Activated CD4-positive, alpha-beta T cell treated with anti-CD3 and anti-CD28 coated beads, Interleukin-2, amount 10 ng/mL, durations not matched to agents 24 days and 14 days (primary cell): ENCODE measurements at regions not wholly inside any gene's neighbourhood (a gene's known extent, or its start where the extent isn't known, plus 50 kb on each side); places are given as distances from the start of the nearest gene placed in this dataset.

Source experiments
- DNase-seq: peaks from one replicate; pipeline ENCODE4 v3.0.0; 2022
- H3K27ac Mint-ChIP-seq: one replicate; pipeline ENCODE4 v1.8.0; 2022; ENCODE audit warnings: mild to moderate bottlenecking, mixed read lengths
- H3K27me3 Mint-ChIP-seq: one replicate; pipeline ENCODE4 v1.8.0; 2022; ENCODE audit warnings: mixed read lengths
- H3K36me3 Mint-ChIP-seq: one replicate; pipeline ENCODE4 v1.8.0; 2022; ENCODE audit warnings: low read depth, mild to moderate bottlenecking, mixed read lengths
- H3K4me1 Mint-ChIP-seq: one replicate; pipeline ENCODE4 v1.8.0; 2021; ENCODE audit warnings: mixed read lengths
- H3K4me3 Mint-ChIP-seq: one replicate; pipeline ENCODE4 v1.8.0; 2022; ENCODE audit warnings: mild to moderate bottlenecking, moderate library complexity, mixed read lengths
- H3K9me3 Mint-ChIP-seq: one replicate; pipeline ENCODE4 v1.8.0; 2021; ENCODE audit warnings: mixed read lengths
- intact Hi-C: fragments of 100-400 bp; cut with micrococcal nuclease; formaldehyde crosslinking; loops from one replicate; pipeline ENCODE4 v1.15.1; 2023

DNA sequence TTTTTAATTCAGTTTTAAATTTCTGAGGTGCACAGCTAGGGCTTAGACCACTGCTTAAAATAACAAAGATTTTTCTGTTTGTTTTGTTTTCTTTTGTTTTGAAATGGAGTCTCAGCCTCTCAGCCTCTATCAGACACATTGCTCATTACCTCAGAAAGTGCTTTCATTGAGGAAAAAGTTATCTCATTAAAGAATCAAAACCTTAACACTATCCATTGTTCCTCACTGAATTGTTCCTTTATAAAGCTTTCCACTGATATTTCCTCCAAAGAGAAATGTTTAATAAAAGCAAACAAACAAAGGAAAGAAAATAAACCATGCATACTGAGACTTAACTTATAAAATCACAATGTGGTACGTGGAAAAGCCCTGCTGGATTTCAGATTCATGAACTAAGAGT, 63.8 kb downstream of the SIPA1L2 start:
- DNase-seq: no peak
- H3K36me3 Mint-ChIP-seq: no peaks in the 10 kb centered on the region
- H3K9me3 Mint-ChIP-seq: no peaks in the 10 kb centered on the region
- intact Hi-C loops: no loop called here
- peaks cover 5% of the 10 kb centered on the region for H3K27me3 Mint-ChIP-seq
- peaks cover 4% of the 10 kb centered on the region for H3K4me1 Mint-ChIP-seq
- H3K4me3 Mint-ChIP-seq: no peak overlapping the region
- no peak overlapping the region for H3K27ac Mint-ChIP-seq

DNA sequence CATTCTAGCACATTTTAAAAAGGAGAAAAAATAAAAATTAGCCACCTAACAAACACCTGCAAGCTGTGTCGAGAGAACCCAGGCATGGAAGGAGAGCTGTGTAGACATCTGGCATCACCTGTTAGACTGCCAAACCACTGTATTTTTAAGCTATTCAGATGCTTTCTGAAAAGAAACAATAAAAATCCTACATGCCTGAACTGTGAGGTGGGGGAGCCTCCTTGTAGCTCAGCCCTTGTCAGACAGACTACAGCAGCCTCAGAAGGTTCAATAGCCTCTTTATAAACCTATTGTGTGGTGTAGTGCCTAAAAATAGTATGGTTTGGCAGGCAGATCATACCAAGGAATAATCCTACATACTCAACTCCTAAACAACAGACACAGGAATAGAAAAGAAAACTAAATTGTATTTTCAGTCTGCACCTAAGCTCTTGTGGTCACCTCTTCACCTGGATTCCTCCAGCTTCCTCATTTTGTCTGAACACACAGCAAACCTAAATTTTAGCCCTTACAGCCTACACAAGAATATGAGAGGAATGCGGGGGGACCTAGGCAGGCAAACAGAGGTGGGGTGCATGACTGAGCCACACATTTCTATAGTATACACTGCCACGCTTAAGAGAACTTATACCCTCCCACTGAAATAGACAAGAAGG, 67.0 kb downstream of the SIPA1L2 start:
- DNase-seq: no peak
- peaks cover 7% of the 10 kb centered on the region for H3K4me1 Mint-ChIP-seq
- H3K36me3 Mint-ChIP-seq: no peaks in the 10 kb centered on the region
- peaks cover 5% of the 10 kb centered on the region for H3K27me3 Mint-ChIP-seq
- no peaks in the 10 kb centered on the region for H3K9me3 Mint-ChIP-seq
- no peak overlapping the region for H3K27ac Mint-ChIP-seq
- intact Hi-C loops: no loop called here
- H3K4me3 Mint-ChIP-seq: no peak overlapping the region

DNA sequence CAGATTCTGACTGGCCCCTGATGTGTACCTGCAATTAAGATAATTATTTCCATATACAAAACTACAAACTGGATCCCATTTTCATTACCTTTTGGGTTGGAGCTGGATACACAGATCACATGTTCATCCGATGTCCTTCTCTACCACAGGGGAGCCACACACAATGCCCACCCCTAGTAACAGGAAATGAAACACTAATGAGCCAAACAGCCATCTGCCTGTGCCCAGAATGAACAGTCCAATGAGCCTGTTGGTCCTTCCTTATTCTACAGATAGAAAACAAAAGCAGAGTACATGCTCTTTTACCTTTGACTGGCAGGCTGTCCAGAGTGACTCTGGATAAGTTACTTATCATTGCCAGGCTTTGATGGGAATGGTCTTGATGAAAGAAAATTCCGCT, 68.6 kb downstream of the SIPA1L2 start:
- no peak overlapping the region for H3K27ac Mint-ChIP-seq

DNA sequence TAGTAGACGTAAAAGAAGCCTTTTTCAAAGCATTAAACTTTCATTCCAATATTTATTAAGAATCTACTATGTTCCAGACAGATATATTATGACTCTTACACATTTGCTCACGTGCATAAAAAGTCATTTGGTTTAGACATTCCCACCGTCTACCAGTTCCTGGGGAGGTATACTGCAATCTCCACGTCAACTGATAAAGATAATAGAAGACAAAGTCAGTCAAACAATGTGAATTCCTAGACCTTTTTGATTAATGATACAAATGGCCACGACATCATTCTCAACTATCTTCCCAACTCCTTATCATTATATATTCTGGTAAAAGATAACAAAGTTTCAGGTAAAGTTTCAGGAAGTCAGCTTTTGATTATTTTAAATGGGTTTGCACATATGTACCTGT, 69.0 kb downstream of the SIPA1L2 start:
- Mint-ChIP-seq H3K4me3 (no peak overlapping the region), H3K36me3 (no peaks in the 10 kb centered on the region), H3K27ac (no peak overlapping the region), H3K27me3 (peaks cover 9% of the 10 kb centered on the region), H3K9me3 (peaks cover 4% of the 10 kb centered on the region), H3K4me1 (peaks cover 11% of the 10 kb centered on the region)
- no peak for DNase-seq
- intact Hi-C loops: no loop called here

More for the DNA sequence above, 68.6 kb downstream of the SIPA1L2 start:
- Mint-ChIP-seq H3K4me1 (peaks cover 11% of the 10 kb centered on the region), H3K4me3 (no peak overlapping the region), H3K9me3 (peaks cover 4% of the 10 kb centered on the region), H3K36me3 (no peaks in the 10 kb centered on the region), H3K27me3 (peaks cover 7% of the 10 kb centered on the region)
- intact Hi-C loops: no loop called here
- DNase-seq: no peak

DNA sequence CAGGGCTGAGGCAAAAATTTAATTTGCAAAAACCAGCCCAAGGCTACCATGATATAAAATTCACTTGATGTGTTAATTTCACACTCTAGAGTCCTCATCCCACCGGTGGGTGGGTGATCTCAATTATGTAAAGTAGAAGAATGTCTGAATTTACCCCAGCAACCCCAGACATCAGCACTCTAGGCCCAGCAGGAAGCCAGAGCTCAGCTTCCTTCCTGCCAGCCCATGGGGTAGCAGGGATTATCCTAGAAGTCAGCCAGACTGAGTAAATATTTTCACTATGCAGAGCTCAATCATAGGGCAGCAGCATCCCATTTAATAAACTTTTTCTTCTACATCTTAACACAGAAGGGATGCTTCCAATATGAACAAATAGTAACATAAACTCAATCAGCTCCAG, 71.0 kb downstream of the SIPA1L2 start:
- H3K4me3 Mint-ChIP-seq: no peak overlapping the region
- peaks cover 4% of the 10 kb centered on the region for H3K9me3 Mint-ChIP-seq
- DNase-seq: no peak
- peaks cover 15% of the 10 kb centered on the region for H3K27me3 Mint-ChIP-seq
- H3K4me1 Mint-ChIP-seq: peaks cover 11% of the 10 kb centered on the region
- H3K36me3 Mint-ChIP-seq: no peaks in the 10 kb centered on the region
- intact Hi-C loops: no loop called here
- no peak overlapping the region for H3K27ac Mint-ChIP-seq

DNA sequence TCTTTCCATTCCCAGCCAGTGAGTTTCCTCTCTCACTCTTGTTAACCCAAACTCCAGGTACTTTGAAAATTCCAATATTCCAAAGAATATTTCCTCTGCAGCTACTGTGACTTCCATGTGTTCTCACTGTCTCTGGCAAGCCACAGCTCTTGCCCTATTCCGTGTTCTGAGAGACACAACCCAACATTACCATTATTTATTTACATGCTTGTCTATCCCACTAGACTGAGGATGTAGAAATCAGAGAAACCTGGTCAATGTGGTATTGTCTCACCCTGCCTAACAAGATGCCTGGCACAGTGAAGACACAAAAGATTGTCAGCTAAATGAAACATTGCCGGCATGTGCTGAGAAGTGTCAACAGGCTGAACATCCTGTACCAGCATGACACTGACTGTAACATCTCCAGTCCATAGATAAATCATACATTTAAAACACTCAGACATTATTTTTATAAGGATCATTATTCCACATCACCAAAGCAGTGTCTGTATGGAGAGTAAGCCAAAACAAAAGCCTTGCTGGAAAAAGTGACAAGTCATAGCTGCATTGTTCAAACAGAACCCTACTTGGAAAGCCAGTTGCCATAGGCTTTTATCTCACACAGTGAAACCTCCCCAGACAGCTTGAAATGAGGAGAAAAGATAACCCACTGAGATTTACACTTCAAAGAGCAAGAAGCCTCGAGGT, 72.3 kb downstream of the SIPA1L2 start:
- Mint-ChIP-seq H3K27ac (no peak overlapping the region), H3K36me3 (no peaks in the 10 kb centered on the region), H3K4me3 (no peak overlapping the region), H3K27me3 (peaks cover 14% of the 10 kb centered on the region), H3K9me3 (peaks cover 4% of the 10 kb centered on the region), H3K4me1 (peaks cover 11% of the 10 kb centered on the region)
- no peak for DNase-seq
- intact Hi-C loops: no loop called here

DNA sequence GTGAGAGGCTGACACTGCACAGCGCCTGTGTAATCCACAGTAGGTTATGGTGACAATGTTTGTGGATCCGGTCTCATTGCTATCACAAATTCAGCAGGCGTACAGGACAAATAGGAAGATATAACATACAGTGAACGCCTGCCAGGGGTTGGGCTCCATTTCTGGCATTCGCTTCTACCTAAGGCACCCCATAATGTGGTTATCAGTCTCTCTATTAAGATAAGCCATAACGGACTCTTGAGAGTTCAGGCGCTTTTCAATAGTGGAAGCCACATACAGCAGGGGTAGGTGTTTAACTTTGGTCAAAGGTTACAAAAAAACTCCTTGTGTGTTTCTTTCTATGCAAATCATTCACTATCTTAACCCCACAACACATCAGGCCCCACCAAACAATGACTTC, 72.8 kb downstream of the SIPA1L2 start:
- no peak overlapping the region for H3K27ac Mint-ChIP-seq
- DNase-seq: no peak
- peaks cover 11% of the 10 kb centered on the region for H3K4me1 Mint-ChIP-seq
- H3K27me3 Mint-ChIP-seq: peaks cover 12% of the 10 kb centered on the region
- intact Hi-C loops: no loop called here
- H3K4me3 Mint-ChIP-seq: no peak overlapping the region
- H3K36me3 Mint-ChIP-seq: no peaks in the 10 kb centered on the region
- H3K9me3 Mint-ChIP-seq: peaks cover 4% of the 10 kb centered on the region

DNA sequence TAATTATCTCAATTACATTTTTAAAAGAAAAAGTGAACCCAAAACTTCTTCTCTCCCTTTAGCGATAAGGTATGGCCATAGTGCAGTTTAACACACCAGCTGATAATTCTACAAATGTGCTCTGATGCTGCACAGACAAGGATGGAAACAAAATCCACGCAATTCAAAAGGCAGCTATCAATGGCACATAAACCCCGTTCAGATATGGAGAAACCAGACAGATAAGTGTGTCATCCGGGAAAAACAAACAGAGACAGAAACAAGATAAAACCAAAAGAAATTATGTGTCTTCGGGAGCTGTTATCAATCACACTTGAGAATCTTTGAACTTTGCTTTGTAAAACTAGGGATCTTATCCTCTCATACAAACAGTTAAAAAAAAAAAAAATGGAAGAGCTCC, 73.6 kb downstream of the SIPA1L2 start:
- Mint-ChIP-seq H3K27ac (no peak overlapping the region), H3K4me1 (peaks cover 11% of the 10 kb centered on the region), H3K27me3 (peaks cover 12% of the 10 kb centered on the region), H3K4me3 (no peak overlapping the region), H3K36me3 (no peaks in the 10 kb centered on the region), H3K9me3 (peaks cover 4% of the 10 kb centered on the region)
- intact Hi-C loops: no loop called here
- no peak for DNase-seq

DNA sequence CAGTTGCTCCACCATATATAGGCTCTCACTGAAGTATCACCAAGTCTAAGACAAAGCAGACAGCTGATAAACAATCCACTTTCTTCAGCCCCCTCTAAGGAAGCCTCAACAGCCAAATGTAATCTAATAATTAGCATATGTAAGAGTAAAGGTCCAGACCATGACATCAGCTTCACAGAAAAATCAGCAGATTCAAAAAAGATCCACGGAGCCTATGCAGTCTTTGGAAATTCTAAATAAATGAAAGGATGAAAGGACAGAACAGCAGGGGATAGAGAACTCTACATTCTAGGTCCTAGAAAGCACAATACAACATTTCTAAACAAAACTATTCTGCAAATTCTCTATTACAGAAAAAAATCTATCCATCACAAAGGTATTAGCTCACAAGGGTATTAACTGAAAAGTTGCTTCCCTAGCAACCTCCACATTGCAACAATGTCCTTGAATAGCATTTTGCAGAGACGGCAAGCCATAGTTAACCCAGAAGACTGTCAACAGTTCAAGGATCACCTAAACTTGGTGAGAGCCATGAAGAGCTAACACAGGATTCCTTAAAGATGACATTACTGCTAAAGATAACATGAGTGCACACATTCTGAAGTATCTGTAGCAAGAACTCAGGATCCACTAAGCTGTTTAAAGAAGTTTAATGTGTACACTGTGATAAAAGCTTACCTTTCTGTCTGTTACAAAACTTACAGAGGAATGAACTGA, 74.3 kb downstream of the SIPA1L2 start:
- peaks cover 4% of the 10 kb centered on the region for H3K9me3 Mint-ChIP-seq
- no peak overlapping the region for H3K27ac Mint-ChIP-seq
- H3K4me3 Mint-ChIP-seq: no peak overlapping the region
- intact Hi-C loops: no loop called here
- no peak for DNase-seq
- H3K4me1 Mint-ChIP-seq: peaks cover 11% of the 10 kb centered on the region
- no peaks in the 10 kb centered on the region for H3K36me3 Mint-ChIP-seq
- H3K27me3 Mint-ChIP-seq: peaks cover 16% of the 10 kb centered on the region

DNA sequence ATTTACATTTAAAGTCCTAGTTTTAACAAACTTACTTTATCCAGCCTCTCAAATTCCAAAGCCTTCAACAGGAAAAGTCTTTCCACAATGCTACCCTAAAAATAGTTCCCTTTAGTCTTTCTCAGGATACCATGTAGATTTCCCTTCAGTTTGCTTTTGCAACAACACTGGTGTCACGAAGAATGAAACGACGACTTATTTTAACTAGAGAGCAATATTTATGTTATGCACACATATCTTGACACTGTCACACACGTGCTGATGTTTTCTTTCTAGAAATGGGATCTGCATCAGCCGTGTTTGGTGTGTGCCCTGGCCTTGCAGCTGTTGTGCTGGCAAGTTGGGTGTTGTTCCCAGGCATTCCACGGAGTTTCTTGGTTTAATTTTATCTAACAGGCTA, 75.5 kb downstream of the SIPA1L2 start:
- no peaks in the 10 kb centered on the region for H3K36me3 Mint-ChIP-seq
- peaks cover 9% of the 10 kb centered on the region for H3K4me1 Mint-ChIP-seq
- no peak overlapping the region for H3K4me3 Mint-ChIP-seq
- H3K27ac Mint-ChIP-seq: no peak overlapping the region
- H3K27me3 Mint-ChIP-seq: peaks cover 16% of the 10 kb centered on the region
- no peak for DNase-seq
- intact Hi-C loops: no loop called here
- peaks cover 4% of the 10 kb centered on the region for H3K9me3 Mint-ChIP-seq

DNA sequence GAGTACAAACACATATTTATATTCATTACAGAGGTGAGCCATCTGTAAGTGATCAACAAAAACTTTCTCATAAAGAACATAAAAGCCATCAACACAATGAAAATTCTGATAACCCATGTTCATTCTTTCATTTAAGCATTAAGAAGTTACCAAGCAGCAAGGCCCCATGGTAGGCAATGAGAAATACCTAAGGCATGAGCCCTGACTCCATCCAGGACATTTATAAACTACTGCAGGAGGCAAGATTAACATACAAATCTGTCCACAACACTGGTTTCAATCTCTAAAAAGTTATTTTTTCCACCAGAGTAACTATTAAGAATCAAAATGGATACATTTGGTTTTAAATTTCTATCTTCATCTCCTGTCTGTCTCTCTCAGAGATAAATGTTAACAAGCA, 76.1 kb downstream of the SIPA1L2 start:
- H3K27ac Mint-ChIP-seq: no peak overlapping the region
- no peak overlapping the region for H3K4me3 Mint-ChIP-seq
- peaks cover 4% of the 10 kb centered on the region for H3K9me3 Mint-ChIP-seq
- intact Hi-C loops: no loop called here
- no peak for DNase-seq
- peaks cover 16% of the 10 kb centered on the region for H3K27me3 Mint-ChIP-seq
- H3K4me1 Mint-ChIP-seq: peaks cover 4% of the 10 kb centered on the region
- no peaks in the 10 kb centered on the region for H3K36me3 Mint-ChIP-seq

DNA sequence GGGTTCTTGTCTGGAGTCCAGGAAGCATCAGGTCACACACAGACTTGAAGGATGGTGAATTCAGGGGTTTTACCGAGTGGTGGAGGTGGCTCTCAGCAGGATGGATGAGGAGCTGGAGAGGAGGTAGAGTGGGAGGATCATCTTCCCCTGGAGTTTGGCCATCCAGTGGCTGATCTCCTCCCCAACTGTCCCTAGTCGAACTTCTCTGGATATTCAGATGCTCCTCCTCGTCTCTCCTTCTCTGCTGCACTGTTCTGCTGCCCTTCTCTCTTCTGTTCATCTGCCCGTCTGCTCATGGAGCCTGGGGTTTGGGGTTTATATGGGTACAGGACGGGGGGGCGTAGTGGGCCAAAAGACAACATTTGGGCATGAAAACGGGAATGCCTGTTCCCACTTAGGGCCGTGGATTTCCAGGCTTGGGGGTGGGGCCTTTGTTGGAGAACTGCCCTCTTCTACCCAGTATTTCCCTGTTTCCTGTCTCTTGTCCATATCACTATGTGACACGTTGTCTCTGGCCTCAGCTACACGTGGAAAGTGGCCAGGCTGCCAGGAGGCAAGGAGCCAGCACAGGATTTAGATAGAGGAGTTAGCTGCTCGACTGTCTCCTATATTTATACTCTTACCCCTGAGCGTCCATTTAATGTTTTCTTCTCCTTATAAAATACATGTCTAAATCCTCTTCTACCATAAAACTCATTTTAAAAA, 76.7 kb downstream of the SIPA1L2 start:
- Mint-ChIP-seq H3K27ac (no peak overlapping the region), H3K4me3 (no peak overlapping the region), H3K36me3 (no peaks in the 10 kb centered on the region), H3K4me1 (peaks cover 3% of the 10 kb centered on the region), H3K9me3 (peaks cover 4% of the 10 kb centered on the region), H3K27me3 (peaks cover 16% of the 10 kb centered on the region)
- intact Hi-C loops: no loop called here
- no peak for DNase-seq

DNA sequence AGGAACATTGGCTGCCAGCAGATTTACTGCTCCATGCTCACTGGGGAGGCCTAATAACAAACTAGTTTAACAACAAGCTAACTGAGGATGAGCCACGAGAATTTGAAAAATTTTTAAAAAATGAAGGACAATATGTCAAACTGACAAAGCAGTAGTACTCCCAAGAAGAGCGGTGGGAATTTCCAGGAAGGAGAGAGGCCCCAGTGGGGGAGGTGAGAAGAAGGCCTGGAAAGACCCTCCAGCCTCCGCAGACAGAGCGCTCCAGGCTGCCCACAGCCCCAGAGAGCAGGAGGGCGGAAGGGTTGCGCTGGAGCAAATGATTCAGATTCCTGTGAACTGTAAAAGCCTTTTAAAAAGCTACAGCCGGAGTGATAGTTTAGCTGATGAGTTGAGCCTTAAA, 78.5 kb downstream of the SIPA1L2 start:
- no peak overlapping the region for H3K4me3 Mint-ChIP-seq
- H3K27me3 Mint-ChIP-seq: peaks cover 23% of the 10 kb centered on the region
- no peak for DNase-seq
- H3K9me3 Mint-ChIP-seq: no peaks in the 10 kb centered on the region
- no peak overlapping the region for H3K27ac Mint-ChIP-seq
- no peaks in the 10 kb centered on the region for H3K36me3 Mint-ChIP-seq
- intact Hi-C loops: no loop called here
- no peaks in the 10 kb centered on the region for H3K4me1 Mint-ChIP-seq

DNA sequence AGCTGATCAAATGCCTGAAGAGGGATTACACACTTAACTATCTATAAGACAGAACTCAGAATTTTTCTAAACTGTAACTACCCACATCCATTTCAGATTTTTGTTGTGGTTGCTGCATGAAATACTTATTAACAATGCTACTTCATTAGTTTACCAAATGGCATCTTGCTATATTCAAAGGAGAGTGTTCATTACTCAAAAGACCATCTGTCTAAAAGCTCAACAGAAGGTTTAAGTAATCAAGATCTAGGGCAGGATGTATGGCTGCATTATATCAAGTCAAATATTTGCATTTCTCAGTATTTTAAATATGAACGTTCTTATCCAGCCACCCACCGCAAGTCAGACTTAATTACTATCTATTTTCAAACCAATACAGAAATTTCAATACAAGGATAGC, 79.9 kb downstream of the SIPA1L2 start:
- H3K27me3 Mint-ChIP-seq: peaks cover 18% of the 10 kb centered on the region
- no peaks in the 10 kb centered on the region for H3K9me3 Mint-ChIP-seq
- H3K4me3 Mint-ChIP-seq: no peak overlapping the region
- intact Hi-C loops: no loop called here
- H3K4me1 Mint-ChIP-seq: no peaks in the 10 kb centered on the region
- no peaks in the 10 kb centered on the region for H3K36me3 Mint-ChIP-seq
- H3K27ac Mint-ChIP-seq: no peak overlapping the region
- no peak for DNase-seq
